ENCODE measurements at regions not wholly inside any gene's neighbourhood (a gene's known extent, or its start where the extent isn't known, plus 50 kb on each side); places are given as distances from the start of the nearest gene placed in this dataset.

DNA sequence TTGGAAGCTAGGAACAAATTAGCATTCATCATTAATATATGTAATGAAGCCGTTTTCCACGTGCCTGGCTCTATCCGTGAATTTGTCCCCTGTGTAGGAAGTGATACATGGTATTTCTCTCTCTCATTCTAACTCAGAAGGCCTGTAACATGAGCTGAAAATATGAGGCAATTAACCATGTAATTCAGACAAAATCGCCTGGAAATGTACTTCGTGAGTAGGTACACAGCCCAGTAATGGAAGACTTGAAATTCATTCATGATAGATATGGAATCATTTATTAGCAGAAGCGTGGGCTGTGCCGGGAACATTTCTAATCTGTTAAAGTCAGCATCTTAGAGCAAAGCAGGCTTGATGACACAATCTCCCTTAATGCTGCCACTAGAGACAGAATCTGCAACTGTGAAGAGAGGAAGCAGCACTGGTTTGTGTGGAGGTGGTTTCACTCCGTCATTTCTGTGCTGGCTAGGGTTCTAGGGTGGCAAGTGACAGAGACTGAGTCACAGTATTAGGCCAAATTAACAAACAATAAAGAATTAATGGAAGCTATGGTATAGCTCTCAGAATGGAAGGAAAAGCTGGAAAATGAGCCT is 225.0 kb upstream of the PROK2 start:
- H3K9me3 ChIP-seq (replicated peaks; ENCODE audit: insufficient read depth, low read length), result no peaks in the 10 kb centered on the region
- no peak for TF ChIP-seq EZH2 (optimal IDR thresholded peaks at IDR 0.05; ENCODE audit: low read depth, low read length)
- no peak overlapping the region for H3K9ac ChIP-seq (ENCODE audit: low read length)
- H4K20me1 ChIP-seq (ENCODE audit: insufficient read depth, low read length), result no peaks in the 10 kb centered on the region
- H3K4me2 ChIP-seq (ENCODE audit: low read depth, low read length), result no peak overlapping the region
- DNase-seq, result no peak
- H3K79me2 ChIP-seq (ENCODE audit: low read length), result no peaks in the 10 kb centered on the region
- H3K4me1 ChIP-seq (ENCODE audit: low read length), result no peaks in the 10 kb centered on the region
- no peaks in the 10 kb centered on the region for H3K9me2 ChIP-seq (replicated peaks; ENCODE audit: insufficient read depth, low read length)
- H3K4me3 ChIP-seq (ENCODE audit: low read length), result no peak overlapping the region
- no peaks in the 10 kb centered on the region for H3F3A ChIP-seq (ENCODE audit: insufficient read depth, low read length)
- H3K27me3 ChIP-seq (replicated peaks; ENCODE audit: insufficient read depth, low read length), result no peaks in the 10 kb centered on the region
- H2AFZ ChIP-seq (ENCODE audit: low read length), result no peak overlapping the region
- H3K27ac ChIP-seq (ENCODE audit: low read length), result no peak overlapping the region
- no peaks in the 10 kb centered on the region for H3K36me3 ChIP-seq (replicated peaks; ENCODE audit: insufficient read depth, low read length)

DNA sequence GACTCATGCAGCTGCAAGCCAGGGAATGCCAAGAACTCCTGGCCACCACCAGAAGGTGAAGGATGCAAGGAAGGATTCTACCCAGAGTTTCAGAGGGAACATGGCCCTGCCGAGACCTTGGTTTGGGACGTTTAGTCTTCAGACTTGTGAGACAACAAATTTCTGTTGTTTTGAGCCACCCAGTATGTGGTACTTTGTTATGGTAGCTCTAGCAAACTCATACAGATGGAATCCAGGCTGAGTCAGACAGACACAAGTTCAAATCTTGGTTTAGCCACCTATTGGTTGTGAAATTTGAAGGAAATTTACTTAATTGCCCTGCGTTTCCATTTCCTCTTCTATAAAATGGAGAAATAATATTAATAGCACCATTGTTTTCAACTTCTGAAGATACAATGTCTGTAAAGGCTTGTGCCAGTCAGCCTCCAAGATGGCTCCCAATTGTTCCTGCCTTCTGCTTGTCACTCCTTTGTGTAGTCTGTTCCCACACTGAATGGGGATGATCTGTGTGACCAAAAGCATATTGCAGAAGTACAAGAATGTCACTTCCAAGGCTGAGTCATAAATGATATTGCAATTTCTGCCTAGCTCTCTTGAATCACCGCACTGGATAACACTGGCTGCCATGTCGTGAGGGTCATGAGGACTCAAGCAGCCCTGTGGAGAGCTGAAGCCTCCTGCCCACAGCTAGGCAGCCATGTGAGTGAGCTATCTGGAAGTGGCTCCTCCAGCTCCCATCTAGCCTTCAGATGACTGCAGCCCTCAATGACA is 223.5 kb upstream of the PROK2 start:
- no peak overlapping the region for H3K4me2 ChIP-seq (ENCODE audit: low read depth, low read length)
- no peak overlapping the region for H3K9ac ChIP-seq (ENCODE audit: low read length)
- H3K27me3 ChIP-seq (replicated peaks; ENCODE audit: insufficient read depth, low read length), result no peaks in the 10 kb centered on the region
- H4K20me1 ChIP-seq (ENCODE audit: insufficient read depth, low read length), result no peaks in the 10 kb centered on the region
- no peak overlapping the region for H3K27ac ChIP-seq (ENCODE audit: low read length)
- H3K9me3 ChIP-seq (replicated peaks; ENCODE audit: insufficient read depth, low read length), result no peaks in the 10 kb centered on the region
- no peaks in the 10 kb centered on the region for H3F3A ChIP-seq (ENCODE audit: insufficient read depth, low read length)
- TF ChIP-seq, protein P1, sequence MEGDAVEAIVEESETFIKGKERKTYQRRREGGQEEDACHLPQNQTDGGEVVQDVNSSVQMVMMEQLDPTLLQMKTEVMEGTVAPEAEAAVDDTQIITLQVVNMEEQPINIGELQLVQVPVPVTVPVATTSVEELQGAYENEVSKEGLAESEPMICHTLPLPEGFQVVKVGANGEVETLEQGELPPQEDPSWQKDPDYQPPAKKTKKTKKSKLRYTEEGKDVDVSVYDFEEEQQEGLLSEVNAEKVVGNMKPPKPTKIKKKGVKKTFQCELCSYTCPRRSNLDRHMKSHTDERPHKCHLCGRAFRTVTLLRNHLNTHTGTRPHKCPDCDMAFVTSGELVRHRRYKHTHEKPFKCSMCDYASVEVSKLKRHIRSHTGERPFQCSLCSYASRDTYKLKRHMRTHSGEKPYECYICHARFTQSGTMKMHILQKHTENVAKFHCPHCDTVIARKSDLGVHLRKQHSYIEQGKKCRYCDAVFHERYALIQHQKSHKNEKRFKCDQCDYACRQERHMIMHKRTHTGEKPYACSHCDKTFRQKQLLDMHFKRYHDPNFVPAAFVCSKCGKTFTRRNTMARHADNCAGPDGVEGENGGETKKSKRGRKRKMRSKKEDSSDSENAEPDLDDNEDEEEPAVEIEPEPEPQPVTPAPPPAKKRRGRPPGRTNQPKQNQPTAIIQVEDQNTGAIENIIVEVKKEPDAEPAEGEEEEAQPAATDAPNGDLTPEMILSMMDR (IDR thresholded peaks at IDR 0.05; ENCODE audit: low read length), result no peak
- TF ChIP-seq EZH2 (optimal IDR thresholded peaks at IDR 0.05; ENCODE audit: low read depth, low read length), result no peak
- no peak for TF ChIP-seq EZH2phosphoT487 (IDR thresholded peaks at IDR 0.05; ENCODE audit: low read length)
- H3K4me3 ChIP-seq (ENCODE audit: low read length), result no peak overlapping the region
- no peaks in the 10 kb centered on the region for H3K79me2 ChIP-seq (ENCODE audit: low read length)
- H3K36me3 ChIP-seq (replicated peaks; ENCODE audit: insufficient read depth, low read length), result no peaks in the 10 kb centered on the region
- no peaks in the 10 kb centered on the region for H3K9me2 ChIP-seq (replicated peaks; ENCODE audit: insufficient read depth, low read length)
- H2AFZ ChIP-seq (ENCODE audit: low read length), result no peak overlapping the region
- H3K4me1 ChIP-seq (ENCODE audit: low read length), result no peaks in the 10 kb centered on the region
- DNase-seq, result no peak

DNA sequence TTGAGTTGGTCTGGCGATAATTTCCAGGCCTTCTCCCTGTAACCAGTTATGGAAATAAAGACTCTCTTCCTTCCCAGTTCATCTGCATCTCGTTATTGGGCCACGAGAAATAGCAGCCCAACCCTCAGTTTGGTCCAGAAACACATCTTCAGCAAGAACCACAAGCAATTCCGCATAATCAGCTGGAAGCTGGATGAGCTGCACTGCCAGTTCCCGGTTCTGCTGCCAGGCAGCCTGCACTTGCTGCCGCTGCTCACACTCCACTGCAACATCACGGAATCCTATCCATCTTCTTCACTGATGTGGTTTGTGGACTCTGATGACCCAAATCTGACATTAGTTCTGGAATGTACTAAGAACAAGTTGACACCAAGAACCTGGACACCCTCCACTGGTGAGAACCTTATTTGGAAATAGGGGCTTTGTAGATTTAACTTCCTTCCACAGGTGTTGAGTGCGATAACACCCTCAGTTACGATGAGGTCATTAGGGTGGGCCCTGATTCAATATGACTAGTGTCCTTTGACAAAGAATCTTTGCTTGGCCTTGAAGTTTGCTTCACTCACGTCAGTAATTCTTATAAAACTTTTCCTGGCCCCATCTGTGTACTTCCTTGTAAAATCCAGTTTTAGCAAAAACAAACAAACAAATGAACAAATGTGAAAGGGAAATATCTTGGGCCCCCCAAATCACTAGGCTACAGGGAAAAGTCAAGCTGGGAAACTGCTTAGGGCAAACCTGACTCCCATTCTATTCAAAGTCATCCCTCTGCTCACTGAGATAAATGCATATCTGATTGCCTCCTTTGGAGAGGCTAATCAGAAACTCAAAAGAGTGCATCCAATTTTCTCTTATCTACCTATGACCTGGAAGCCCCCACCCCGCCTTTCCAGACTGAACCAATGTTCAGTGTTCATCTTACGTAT is 221.9 kb upstream of the PROK2 start:
- Histone ChIP-seq H3K9me3 (replicated peaks; ENCODE audit: insufficient read depth, low read length) (no peaks in the 10 kb centered on the region), H3K9me2 (replicated peaks; ENCODE audit: insufficient read depth, low read length) (no peaks in the 10 kb centered on the region), H3F3A (ENCODE audit: insufficient read depth, low read length) (no peaks in the 10 kb centered on the region), H2AFZ (ENCODE audit: low read length) (no peak overlapping the region), H3K9ac (ENCODE audit: low read length) (no peak overlapping the region), H3K4me3 (ENCODE audit: low read length) (no peak overlapping the region), H3K4me1 (ENCODE audit: low read length) (no peaks in the 10 kb centered on the region), H3K27ac (ENCODE audit: low read length) (no peak overlapping the region), H3K27me3 (replicated peaks; ENCODE audit: insufficient read depth, low read length) (no peaks in the 10 kb centered on the region), H3K79me2 (ENCODE audit: low read length) (no peaks in the 10 kb centered on the region), H4K20me1 (ENCODE audit: insufficient read depth, low read length) (no peaks in the 10 kb centered on the region), H3K36me3 (replicated peaks; ENCODE audit: insufficient read depth, low read length) (no peaks in the 10 kb centered on the region), H3K4me2 (ENCODE audit: low read depth, low read length) (no peak overlapping the region)
- DNase-seq, result no peak
- TF ChIP-seq, protein P1 (IDR thresholded peaks at IDR 0.05; ENCODE audit: low read length), result no peak
- no peak for TF ChIP-seq EZH2phosphoT487 (IDR thresholded peaks at IDR 0.05; ENCODE audit: low read length)
- TF ChIP-seq EZH2 (optimal IDR thresholded peaks at IDR 0.05; ENCODE audit: low read depth, low read length), result no peak
